Transverse colon (tissue), 4 donors: ENCODE measurements at regions not wholly inside any gene's neighbourhood (a gene's known extent, or its start where the extent isn't known, plus 50 kb on each side); places are given as distances from the start of the nearest gene placed in this dataset.

Source experiments
- DNase-seq: peaks from one replicate; pipeline ENCODE4 v3.0.0-alpha.2; 2019
- H3K27ac ChIP-seq, 4 donors: fragments of 200-600 bp; sonication (generic); 2 replicates each; pipeline ENCODE4 v1.5.1; 2016 to 2018; ENCODE audit warnings: inconsistent platforms in 4 of 4
- H3K27me3 ChIP-seq: fragments of 200-600 bp; sonication (generic); 2 replicates; pipeline ENCODE4 v1.5.1; 2017; ENCODE audit warnings: inconsistent platforms
- H3K36me3 ChIP-seq, 4 donors: fragments of 200-600 bp; sonication (generic); 2 replicates each; pipeline ENCODE4 v1.5.1; 2017 to 2019; ENCODE audit warnings: inconsistent platforms in 4 of 4
- H3K4me1 ChIP-seq, 4 donors: fragments of 200-600 bp; sonication (generic); 2 replicates each; pipeline ENCODE4 v1.5.1; 2017 to 2020; ENCODE audit warnings: inconsistent platforms in 4 of 4
- H3K4me3 ChIP-seq, 4 donors: fragments of 200-600 bp; sonication (generic); 1 replicate in 1 of 4; 2 replicates in 3 of 4; pipeline versions ENCODE4 v1.5.1 to v1.6.1; 2017 to 2019; ENCODE audit warnings: inconsistent platforms in 4 of 4
- H3K9me3 ChIP-seq, 2 donors: fragments of 200-600 bp; sonication (generic); 2 replicates each; pipeline ENCODE4 v1.5.1; 2017 to 2019; ENCODE audit warnings: inconsistent platforms in 2 of 2
- EP300 ChIP-seq: sonication (generic); formaldehyde crosslinking; IDR thresholded peaks from one replicate; pipeline ENCODE4 v1.6.1; 2017; ENCODE audit warnings: antibody characterized with exemption, low read depth
- POLR2A ChIP-seq: fragments of 450-650 bp; IDR thresholded peaks from one replicate; pipeline ENCODE4 v1.6.1; 2016; ENCODE audit warnings: antibody characterized with exemption, mild to moderate bottlenecking, moderate library complexity
- POLR2AphosphoS5 ChIP-seq, 3 donors: sonication (generic); formaldehyde crosslinking; IDR thresholded peaks; one replicate each; pipeline ENCODE4 v1.6.1; 2016; ENCODE audit warnings: antibody characterized with exemption in 3 of 3
- WGBS, 2 donors: methylation state at CpG; one replicate each; pipeline ENCODE4 v1.1.5; 2018; ENCODE audit warnings: low coverage in 1 of 2; 5-methylcytosine and 5-hydroxymethylcytosine counted together
- in situ Hi-C, 4 donors: fragments of 200-750 bp; cut with MboI; loops; one replicate each; pipeline versions ENCODE4 v1.15.0 to v1.15.1; 2017; ENCODE audit warnings: low sequenced_read_pairs in 3 of 4, low pct_ligation_motif_present in 1 of 4, low pct_unique_long_range_greater_than_20kb in 1 of 4
- intact Hi-C: fragments of 100-400 bp; cut with DNase I; formaldehyde crosslinking; loops from one replicate; pipeline ENCODE4 v1.15.1; 2023; ENCODE audit warnings: low total_unique reads
- TF ChIP-seq, protein P1 (sequence below), 5 experiments: fragments of 200-600 bp in 3 of 5; fragments of 450-650 bp in 2 of 5; sonication (generic) in 3 of 5; IDR thresholded peaks; 1 replicate in 2 of 5; 2 replicates in 3 of 5; pipeline ENCODE4 v1.5.1; 2016 to 2017; ENCODE audit warnings: antibody characterized with exemption in 5 of 5, inconsistent platforms in 3 of 5, mild to moderate bottlenecking in 2 of 5, moderate library complexity in 1 of 5

DNA sequence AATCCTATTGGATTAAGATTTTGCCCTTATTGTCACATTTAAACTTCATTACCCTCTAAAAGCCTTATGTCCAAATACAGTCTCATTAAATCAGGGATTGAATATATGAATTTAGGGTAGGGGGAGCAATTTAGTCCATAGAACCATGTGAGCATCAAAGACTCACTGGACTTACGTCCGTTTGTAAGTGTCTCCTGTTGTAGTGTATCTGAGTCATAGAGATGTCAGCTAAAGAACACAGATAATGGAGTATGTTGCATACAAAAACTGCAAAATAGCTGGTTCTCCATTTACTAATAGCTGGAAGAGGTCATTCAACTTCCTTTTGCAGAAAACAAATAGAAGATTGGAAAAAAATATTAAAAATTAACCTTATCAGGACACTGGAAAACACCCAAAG, 599.1 kb upstream of the SOX9 start:
- no peak for DNase-seq
- Histone ChIP-seq H3K27me3 (no peaks in the 10 kb centered on the region), H3K4me3 (no peak overlapping the region), H3K36me3 (no peaks in the 10 kb centered on the region), H3K9me3 (no peaks in the 10 kb centered on the region), H3K4me1 (no peaks in the 10 kb centered on the region), H3K27ac (no peak overlapping the region)
- in situ Hi-C loops, result no loop called here
- no peak for TF ChIP-seq POLR2AphosphoS5 (IDR thresholded peaks at IDR 0.05)
- no peak for TF ChIP-seq EP300
- no peak for TF ChIP-seq POLR2A
- TF ChIP-seq, protein P1, sequence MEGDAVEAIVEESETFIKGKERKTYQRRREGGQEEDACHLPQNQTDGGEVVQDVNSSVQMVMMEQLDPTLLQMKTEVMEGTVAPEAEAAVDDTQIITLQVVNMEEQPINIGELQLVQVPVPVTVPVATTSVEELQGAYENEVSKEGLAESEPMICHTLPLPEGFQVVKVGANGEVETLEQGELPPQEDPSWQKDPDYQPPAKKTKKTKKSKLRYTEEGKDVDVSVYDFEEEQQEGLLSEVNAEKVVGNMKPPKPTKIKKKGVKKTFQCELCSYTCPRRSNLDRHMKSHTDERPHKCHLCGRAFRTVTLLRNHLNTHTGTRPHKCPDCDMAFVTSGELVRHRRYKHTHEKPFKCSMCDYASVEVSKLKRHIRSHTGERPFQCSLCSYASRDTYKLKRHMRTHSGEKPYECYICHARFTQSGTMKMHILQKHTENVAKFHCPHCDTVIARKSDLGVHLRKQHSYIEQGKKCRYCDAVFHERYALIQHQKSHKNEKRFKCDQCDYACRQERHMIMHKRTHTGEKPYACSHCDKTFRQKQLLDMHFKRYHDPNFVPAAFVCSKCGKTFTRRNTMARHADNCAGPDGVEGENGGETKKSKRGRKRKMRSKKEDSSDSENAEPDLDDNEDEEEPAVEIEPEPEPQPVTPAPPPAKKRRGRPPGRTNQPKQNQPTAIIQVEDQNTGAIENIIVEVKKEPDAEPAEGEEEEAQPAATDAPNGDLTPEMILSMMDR (IDR thresholded peaks at IDR 0.05), result no peak
- intact Hi-C loops, result no loop called here
- WGBS, 2 donors, result 81 to 100% methylated on average over 1 to 2 of the region's 2 CpGs

DNA sequence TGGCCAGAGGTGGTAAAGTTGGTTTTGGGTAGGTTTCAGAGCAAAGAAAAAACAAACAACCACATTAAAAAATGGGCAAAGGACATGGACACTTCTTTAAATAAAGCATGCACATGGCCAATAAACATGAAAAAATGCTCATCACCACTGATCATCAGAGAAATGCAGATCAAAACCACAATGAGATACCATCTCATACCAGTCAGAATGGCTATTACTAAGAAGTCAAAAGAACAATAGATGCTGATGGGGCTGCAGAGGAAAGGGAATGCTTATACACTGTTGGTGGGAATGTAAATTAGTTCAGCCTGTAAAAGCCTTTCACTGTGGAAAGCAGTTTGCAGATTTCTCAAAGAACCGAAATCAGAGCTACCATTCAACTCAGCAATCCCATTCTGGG, 598.4 kb upstream of the SOX9 start:
- no peak overlapping the region for H3K27ac ChIP-seq
- in situ Hi-C loops, result no loop called here
- DNase-seq, result no peak
- H3K36me3 ChIP-seq, result no peaks in the 10 kb centered on the region
- intact Hi-C loops, result no loop called here
- H3K27me3 ChIP-seq, result no peaks in the 10 kb centered on the region
- no peaks in the 10 kb centered on the region for H3K9me3 ChIP-seq
- no peak overlapping the region for H3K4me3 ChIP-seq
- TF ChIP-seq POLR2A (no peak), EP300 (no peak), POLR2AphosphoS5 (IDR thresholded peaks at IDR 0.05) (no peak)
- TF ChIP-seq, protein P1 (IDR thresholded peaks at IDR 0.05), result no peak
- H3K4me1 ChIP-seq, result no peaks in the 10 kb centered on the region
- 70 to 73% methylated on average over 1 of the region's 1 CpG for WGBS, 2 donors

DNA sequence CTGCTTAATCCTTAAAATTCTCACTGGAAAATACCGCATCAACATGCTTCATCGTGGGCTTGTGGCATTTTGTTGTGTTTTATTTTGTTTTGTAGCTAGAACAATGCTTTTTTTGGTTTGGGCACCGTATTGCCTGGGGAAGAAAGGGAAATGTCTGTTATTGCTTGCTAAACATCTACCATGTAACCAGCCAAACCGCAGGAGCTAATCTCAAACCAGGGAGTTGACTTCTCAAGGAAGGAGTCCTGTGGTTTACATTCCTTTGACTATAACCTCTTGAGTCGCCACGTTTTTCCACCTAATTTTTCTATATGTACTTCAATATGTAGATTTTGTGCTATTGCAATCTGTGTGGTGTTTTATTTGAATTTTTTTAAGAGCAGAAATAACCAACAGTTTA, 593.5 kb upstream of the SOX9 start:
- Histone ChIP-seq H3K4me3 (no peak overlapping the region), H3K27ac (no peak overlapping the region), H3K9me3 (no peaks in the 10 kb centered on the region), H3K36me3 (no peaks in the 10 kb centered on the region), H3K4me1 (no peaks in the 10 kb centered on the region), H3K27me3 (no peaks in the 10 kb centered on the region)
- in situ Hi-C loops (loop anchor here in 1 of 4 donors (25.0 kb wide), 1 partner anchor 110 kb away; no protein-coding TSS in a partner anchor), intact Hi-C loops (no loop called here)
- no peak for DNase-seq
- 72 to 76% methylated on average over 6 of the region's 6 CpGs for WGBS, 2 donors
- TF ChIP-seq POLR2A, result no peak
- TF ChIP-seq EP300, result no peak
- TF ChIP-seq, protein P1 (IDR thresholded peaks at IDR 0.05), result no peak
- no peak for TF ChIP-seq POLR2AphosphoS5 (IDR thresholded peaks at IDR 0.05)

DNA sequence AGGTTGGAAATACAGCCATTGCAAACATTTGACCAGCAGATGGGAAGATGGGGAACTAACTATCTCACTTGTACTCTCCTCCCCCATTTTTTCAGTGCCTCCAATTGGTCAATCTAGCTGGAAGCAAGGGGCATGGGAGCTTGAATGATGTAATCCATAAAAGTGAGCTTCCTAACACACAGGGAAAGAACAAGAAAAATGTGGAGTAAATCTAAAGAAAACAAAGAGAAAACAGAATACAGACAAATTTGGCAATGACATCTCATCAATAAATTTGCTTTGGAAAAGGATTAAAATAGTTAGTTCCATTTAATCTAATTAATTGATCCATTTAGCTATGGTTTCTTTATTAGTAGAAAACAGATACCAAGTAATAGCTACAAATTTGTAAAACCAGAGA, 592.6 kb upstream of the SOX9 start:
- no peak overlapping the region for H3K4me3 ChIP-seq
- no peaks in the 10 kb centered on the region for H3K27me3 ChIP-seq
- no peaks in the 10 kb centered on the region for H3K9me3 ChIP-seq
- no peak for DNase-seq
- H3K27ac ChIP-seq, result no peak overlapping the region
- TF ChIP-seq, protein P1 (IDR thresholded peaks at IDR 0.05), result no peak
- no peak for TF ChIP-seq POLR2AphosphoS5 (IDR thresholded peaks at IDR 0.05)
- no peaks in the 10 kb centered on the region for H3K36me3 ChIP-seq
- no peaks in the 10 kb centered on the region for H3K4me1 ChIP-seq
- in situ Hi-C loops (loop anchor here in 1 of 4 donors (25.0 kb wide), 1 partner anchor 109 kb away; no protein-coding TSS in a partner anchor), intact Hi-C loops (no loop called here)
